NCI-H82 treated with DMSO at 0.1 percent for 48 hours (cell line): ENCODE measurements at regions not wholly inside any gene's neighbourhood (a gene's known extent, or its start where the extent isn't known, plus 50 kb on each side); places are given as distances from the start of the nearest gene placed in this dataset.

Source experiments
- DNase-seq: peaks from one replicate; lab custom pipeline; 2025; ENCODE audit not compliant: unreplicated experiment; lab: John Stamatoyannopoulos, UW

DNA sequence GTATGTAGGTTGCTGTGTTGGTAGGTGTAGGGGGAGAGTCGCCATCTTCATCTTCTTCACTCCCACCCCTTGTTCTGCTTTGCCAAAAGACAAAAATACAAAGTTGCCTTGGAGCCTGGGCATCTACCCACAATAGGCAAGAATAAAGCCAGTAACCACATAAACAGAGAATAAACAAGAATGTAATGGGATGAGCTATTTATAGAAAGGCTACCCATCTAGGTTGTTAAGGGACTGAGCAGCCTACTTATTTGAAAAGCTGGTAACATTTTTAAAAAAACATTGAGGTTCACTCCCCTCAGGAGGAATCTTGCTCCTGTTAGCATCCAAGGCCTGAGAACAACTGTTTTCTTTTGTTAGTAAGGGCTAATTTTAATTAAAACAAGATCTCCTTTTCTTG is 301.4 kb upstream of the STXBP5 start:
- DNase-seq: no peak

DNA sequence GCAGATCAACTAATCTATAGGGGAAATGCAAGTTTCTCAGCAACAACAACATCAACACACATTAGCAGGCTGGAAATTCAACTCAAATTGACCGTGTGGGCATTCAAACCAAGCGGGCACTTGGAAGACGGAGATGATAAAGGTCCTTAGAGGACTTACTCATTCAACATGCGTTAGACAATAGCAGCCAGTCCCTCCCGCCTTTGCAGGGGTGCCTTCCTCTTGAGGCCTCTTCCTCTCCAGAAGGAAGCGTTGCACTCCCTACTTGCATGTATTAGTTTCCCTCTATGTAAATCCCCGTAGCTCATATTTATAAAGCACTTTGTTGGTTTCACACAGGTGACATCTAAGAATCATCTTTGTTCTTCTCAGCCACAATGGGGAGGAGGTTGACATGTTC is 300.8 kb upstream of the STXBP5 start:
- DNase-seq: no peak

DNA sequence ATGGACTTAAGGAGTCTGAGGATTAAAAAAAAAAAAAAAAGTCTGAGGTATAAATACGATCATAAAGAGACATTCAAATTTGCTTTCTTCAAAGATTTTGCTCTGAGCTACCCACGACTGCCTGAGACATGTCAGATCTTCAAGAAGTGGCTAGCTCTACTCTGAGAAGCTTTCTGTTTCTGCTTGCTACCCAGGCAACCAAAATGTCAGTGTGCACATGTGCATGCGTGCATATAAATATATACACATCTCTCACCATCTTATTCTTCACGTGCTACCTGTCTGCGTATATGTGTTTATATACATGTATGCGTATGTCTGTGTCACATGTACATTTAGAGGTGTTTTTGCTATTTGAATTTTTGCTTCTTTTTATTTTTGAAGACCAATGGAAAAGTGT is 299.6 kb upstream of the STXBP5 start:
- DNase-seq: no peak

DNA sequence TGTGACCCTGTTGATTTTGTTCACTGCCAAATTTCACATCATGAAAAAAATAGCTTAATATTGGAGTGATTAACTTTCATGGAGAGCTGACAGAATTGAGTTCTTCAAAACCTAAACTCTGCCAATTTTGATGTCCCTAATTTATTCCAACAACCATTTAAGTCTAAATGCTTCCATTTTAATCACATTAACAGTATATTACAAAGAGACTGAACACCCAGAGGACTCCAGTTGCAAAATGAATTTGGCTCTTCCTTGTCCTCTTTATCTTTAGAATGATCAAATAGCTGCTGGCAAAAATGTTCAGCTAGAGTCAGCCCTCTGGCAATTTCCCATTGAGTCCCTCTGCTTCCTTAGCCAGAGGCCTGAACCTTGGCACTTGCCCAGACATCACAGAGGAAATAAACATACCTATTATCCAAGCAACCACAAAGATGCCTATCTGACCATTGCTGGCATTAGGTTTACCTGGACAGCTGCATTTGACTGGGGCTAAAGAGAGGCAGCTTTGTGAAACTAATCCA is 299.0 kb upstream of the STXBP5 start:
- DNase-seq: no peak

DNA sequence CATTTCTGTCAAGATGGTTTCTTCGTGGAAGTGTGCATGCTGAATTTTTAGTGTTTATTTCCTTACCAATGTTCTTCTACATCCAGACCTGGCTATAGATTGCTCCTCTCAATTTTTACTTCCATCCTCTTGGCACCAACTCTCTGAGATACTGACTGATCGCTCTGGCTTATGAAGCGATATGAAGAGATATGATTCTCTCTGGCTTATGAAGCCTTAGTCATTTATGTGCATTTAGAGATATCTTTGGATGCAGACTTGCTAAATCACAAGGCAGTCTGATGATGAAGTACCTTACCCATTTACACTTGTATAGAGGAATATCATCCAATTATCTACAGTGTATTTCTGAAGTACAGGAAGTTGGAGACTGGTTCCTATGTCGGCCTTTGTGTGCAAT is 295.4 kb upstream of the STXBP5 start:
- no peak for DNase-seq

DNA sequence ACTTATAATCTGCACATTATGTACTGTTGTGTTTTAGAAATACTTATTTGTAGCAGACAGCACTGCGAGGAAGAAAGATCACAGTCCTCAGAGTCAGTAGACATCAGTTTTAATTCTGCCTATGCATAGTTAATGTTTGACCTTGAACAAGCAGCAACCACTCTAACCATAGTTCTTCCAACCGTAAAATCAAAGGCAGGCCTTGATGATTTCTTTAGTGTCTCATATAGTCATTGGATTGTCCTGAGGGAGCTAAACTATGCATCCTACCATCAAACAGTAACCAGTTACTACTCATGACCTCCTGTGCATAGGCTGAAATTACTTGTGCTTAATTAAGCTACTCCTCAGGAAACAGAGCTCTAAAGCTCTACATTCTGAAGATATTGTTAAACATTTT is 294.8 kb upstream of the STXBP5 start:
- DNase-seq: no peak

DNA sequence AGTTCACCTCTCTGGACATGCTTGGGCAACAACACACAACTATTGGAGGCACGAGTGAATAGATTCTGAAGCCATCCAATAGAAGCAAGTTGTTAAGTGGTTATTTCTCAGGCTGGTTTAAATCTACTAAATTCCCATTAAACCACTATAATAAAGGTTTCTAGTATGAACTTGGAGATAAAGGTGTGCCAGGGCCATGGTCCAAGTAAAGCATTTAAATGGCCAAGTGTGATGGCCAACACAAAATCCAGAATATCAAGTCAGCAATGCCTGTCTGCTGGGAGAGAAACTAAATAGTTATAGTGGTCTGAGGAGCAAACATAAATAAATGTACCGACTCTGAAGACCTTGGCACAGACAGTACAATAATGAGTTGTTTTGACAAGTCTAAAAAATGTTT is 294.3 kb upstream of the STXBP5 start:
- no peak for DNase-seq

DNA sequence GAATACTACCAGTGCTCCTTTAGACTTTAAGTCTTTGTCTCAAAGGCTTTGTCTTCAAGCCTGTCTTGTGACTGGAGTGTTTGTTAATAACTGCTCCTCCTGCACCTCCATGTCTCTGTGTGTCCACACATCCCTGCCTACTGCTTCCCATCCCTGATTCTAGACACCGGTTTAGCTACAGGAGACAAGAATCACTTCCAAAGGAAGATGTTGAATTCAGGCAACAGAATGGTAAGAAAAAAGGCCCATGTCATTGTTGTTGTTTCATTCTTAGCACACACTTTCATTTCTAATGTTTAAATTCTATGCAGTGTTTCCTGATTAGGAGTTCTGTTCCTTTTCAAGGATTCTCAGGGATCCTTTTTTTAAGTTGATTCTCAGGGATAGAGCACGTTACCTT is 293.6 kb upstream of the STXBP5 start:
- DNase-seq: no peak

DNA sequence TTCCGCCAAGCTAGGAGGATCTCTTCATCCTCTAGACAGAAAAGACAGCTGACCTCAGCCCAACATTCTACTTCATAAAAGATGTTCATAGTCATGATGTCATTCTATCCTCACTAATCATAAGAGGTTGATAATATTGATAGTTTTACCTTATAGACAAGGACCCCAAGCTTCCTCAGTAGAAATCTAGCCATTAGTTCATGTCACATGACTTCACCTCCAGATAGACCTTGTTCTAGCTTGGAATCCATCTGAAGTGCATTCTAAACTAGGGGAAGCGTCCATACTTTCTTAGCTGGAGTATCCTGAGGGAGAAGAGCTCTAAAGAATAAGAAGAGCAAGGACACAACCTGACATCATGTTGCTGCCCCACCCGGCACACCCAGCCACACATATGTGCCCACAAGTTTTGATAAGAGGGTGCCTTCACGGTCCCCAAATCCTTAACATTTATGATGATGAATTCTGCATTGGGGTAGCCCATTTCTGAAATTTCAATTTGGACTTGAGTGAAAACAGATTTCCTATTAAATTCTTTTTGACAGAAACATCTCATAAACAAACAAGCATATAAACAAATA is 292.5 kb upstream of the STXBP5 start:
- no peak for DNase-seq

DNA sequence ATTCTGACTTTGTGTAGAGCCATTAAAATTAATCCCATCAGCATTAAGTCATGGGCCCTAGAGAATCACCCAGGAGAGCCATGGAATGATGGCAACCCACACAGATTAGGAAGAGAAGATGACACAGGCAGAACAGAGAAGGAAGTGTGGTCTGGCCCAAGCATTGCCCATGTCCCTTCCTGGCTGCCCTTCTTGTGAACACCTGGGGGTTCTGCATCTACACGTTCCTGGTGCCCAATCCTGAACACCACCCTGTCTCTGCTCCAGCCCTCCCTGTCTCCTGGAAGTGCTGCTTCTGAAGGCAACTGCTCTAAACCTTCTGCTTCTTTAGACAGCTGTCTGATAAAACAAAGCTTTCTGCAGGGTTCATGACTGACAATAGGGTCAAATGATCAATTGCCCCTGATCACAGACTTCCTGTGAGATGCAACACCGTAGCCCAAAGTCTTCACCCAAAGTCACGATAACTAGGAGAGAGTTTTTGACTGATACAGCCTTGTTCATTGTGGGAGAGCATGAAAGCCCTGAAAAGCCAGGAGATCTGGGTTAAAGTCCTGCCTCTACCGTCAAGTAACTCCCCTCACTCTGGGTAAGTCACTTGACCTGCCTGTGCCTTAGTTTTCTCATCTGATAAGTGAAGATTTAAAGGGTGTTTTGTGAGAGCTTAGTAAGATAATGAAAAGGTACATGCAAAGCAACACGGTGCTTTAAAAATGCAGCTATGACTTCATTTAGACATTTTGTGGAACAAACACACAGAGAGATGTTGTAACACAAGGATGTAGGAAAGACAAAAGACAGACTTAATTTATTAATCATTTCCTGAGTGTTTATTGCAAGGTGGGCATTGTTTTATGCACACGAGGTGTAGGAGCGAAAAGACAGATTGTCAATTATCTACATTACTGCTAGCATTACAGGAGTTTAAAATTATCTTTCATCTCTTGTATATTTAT is 291.2 kb upstream of the STXBP5 start:
- DNase-seq: no peak

DNA sequence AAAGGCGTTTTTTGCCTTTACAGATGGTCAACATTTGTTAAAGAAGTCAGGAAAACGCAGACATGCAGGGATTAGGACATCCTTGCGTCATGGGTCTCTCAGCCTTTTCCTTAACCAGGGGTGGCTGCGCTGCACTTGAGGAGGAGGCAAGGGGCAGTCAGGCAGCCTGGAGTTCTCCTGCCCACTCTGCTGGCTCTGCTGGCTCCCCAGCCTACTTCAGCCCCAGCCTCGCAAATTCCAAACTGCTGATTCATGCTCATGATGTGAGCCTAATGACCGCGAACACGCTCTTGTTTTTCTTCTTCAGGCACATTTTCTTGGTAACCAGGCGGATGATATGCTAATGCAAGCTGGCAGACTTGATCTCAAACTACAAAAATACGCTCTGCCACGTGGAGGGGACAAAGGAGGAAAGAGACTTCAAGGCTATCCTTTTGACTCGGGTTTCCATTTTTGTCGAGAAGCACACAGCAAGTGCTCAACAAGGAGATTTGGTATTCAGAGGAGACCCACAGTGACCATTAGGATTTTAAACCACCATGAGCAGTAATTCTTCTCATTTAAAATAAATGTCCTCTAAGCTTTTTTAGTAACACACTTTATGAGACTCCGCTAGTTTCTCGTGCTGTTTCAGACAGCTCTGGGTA is 290.3 kb upstream of the STXBP5 start:
- DNase-seq: no peak

DNA sequence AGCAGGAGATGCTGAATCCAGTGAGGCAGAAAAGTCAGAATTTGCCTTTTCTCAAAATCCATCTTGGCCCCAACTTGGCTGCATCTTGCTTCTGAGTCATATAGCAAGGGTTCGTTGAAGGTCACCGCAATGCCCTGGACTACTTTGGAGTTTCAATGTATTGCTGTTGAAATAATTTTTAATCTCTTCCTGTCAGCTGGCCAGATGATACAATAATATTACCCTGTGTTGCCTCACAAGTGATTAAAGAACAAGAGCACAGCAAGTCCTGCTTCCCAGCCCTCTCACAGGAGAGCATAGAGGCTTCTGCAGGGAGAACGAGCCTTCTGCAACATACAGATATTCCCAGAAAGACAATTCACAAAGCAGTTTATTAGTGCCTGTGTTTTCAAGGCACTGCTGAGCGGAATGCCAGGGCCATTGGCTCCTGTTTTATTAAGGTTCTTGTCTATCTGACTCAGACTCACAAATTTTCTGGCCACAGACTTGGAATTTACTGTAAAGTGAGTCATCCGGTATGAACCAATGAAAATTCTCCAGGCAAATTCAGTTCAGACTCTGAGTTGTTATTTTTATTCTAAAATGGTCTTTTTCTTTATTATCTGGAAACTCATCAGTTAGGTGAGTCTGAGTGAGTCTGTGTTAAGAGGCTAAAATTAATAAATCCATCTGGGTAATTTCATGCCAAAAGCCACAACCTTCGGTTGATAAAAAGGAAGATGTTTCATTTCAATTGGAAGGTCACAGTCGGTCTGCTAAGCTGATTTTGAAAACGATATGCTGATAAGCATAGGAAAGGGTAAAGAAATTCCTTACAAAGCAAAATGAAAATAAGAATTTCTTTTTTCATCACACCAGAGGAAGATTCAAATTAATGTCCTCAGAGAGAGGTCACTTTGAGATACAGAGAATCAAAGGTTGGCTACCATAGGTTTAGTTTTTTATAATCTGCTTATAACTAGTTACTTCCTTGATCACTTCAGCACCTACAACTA is 289.4 kb upstream of the STXBP5 start:
- DNase-seq: no peak

DNA sequence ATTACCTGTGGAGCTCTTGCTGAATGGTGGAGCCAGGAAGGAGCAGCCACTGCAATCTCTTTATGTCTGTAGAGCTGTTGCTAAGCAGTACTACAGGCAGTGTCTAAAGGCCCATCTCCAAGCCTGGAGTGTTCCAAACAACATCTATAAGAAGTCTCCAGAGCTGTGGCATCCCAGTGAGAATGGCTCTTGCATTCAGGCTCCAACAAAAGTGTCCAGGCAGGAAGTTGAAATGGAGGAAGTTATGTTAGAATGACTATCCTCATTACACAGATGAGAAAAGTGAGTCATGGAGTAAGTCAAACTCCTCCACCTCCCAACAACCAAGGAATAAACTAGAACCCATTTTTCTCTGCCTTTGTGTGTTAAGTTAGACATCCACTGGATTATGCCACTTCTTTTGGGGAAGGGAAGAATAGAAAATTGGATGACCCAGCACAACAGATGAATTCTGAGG is 288.5 kb upstream of the STXBP5 start:
- no peak for DNase-seq

DNA sequence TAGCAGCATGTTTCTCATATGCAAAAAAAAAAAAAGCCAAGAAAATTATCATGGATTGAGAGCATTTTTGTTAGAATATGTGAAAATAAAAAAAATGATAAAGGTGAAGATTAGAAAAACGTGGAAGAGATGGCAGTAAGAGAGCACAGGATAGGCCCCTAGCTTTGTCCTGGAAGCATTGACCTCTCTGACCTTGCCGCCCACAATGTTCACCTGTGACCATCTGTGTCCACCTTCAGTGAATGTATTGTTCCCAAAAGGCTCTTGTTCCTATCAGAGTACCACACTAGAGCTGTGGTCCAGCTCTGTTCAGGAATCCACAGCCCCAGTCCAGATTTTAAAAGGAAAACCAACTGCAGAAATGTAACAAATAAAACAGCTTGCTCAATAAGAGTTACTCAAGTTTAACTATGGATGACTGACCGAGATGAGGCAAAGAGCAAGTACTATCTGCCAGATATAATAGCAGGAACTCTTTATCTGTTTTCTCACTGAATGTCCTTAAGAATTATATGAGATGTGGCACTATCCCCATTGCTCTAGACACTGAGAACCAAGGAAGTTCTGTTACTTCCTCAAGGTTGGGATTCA is 287.7 kb upstream of the STXBP5 start:
- DNase-seq: no peak

DNA sequence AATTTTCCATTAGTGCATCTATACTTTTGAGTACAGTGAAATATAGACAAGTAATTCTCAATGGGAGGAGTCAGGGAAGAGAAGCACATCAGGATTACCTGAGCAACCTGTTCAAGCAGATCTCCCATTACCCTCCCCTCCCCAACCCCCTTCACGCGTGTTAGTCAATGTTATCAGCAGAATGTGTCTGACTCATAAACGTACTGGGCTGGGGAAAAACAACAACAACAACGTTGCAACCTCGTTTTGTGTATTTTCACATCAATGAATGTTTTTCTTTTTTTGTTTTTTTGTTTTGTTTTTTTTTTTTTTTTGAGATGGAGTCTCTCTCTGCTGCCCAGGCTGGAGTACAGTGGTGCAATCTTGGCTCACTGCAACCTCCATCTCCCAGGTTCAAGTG is 287.0 kb upstream of the STXBP5 start:
- DNase-seq: no peak

DNA sequence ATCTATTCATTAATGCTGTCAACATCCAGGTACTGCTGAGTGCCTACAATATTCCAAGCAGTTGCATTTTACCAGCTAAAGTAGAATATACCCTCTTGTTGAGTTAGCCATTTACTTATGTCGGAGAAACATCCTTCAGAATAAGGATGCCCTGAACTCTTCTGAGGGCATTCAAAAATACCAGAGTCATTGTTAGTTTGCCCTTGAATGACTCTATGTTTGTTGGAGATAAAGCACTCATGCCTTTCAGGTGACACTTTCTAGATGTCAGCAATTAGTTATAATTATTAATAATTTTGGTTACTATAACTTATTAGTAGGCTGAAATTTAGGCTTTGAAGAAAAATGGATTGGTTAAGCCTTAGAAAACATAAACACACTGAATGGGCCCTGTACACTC is 286.2 kb upstream of the STXBP5 start:
- no peak for DNase-seq

DNA sequence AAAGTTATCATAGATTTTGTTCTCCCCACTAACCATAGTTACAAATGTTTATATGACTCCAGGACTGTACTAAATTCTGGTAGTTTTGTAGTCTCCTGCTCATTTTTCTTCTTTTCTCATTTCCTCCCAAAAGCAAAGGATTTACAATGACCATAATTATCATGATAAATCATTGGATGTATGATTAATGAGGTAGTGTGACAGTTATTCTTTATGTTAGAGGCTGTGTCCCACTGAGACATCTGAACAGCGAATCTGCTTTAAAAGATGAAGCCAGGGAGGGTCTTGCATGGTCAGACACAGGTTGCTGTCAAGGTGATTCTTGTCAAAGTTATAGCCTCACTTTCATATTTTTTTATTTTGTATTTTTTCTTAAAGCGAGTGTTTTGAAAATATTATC is 285.2 kb upstream of the STXBP5 start:
- no peak for DNase-seq

DNA sequence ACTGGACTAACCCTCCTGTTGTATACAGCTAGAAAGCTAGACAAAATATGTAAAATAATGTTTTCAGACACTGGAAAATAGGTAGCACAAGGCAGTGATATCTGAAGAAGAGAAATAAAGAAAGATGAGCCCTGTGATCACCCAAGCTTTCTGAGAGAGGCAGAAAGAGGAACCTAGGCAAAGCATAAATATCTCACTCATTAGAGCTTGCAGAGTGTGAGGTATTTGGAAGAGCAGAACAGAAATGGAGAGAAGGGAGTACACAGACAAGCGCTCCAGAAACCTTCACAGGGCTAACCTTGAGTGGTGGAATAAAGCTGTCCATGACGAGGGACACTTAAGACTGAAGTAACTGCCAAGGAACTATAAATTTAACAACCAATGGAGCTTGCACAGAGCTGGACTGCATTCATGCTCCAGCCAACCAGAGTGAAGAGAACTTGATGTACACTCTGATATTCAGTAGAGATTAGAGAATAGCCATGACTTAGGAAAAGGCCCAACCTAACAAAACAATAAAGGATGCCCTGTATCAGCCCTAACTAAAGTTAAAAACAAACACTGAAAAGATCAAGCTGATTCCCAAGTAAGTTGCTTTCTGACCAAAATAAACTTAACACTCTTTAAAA is 280.9 kb upstream of the STXBP5 start:
- no peak for DNase-seq

DNA sequence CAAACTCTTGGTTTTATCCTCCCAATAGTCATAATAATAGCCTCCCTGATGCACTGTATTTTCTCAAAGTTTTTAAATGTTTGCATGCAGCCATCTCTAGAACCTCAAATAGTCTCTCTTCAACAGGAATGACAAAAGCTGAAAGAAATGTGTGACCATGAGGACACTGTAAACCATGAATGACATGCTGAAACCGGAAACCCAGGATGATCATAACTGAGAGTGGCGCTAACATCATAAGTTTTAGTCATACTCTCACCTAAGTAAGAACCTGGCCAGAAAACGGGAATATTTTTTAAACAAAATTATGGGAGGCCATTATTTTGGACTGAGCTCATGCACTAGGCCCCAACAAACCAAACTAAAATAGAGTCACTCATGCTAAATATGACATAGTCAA is 278.4 kb upstream of the STXBP5 start:
- DNase-seq: no peak

DNA sequence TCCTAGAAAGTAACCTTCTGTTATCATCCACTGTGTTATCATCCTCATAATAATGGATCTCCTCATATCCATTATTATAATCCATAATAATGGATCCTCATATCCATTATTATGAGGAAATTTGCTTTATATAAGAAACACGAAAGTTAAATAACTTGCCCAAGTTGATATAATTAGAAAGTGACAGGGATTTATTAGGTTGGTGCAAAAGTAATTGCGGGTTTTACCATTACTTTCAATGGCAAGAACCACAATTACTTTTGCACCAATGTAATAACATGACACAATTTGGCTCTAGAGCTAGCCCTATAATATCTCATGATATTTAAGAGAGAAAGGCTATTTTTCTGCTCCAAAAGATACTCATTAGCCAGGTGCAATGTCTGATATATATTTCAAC is 275.7 kb upstream of the STXBP5 start:
- no peak for DNase-seq
